ENCODE measurements at regions not wholly inside any gene's neighbourhood (a gene's known extent, or its start where the extent isn't known, plus 50 kb on each side); places are given as distances from the start of the nearest gene placed in this dataset.

GRCh38 chr1:239218301-239218700 is 168.1 kb upstream of the CHRM3 start:
- TF ChIP-seq CTCF (IDR thresholded peaks at IDR 0.05; ENCODE audit: borderline replicate concordance, extremely low read depth, low read length, poor library complexity, severe bottlenecking) (no peak), EZH2 (IDR thresholded peaks at IDR 0.05; ENCODE audit: borderline replicate concordance, low read depth, low read length, severe bottlenecking) (no peak)

Data from DND-41 (cell line).